H7 (cell line): ENCODE measurements at regions not wholly inside any gene's neighbourhood (a gene's known extent, or its start where the extent isn't known, plus 50 kb on each side); places are given as distances from the start of the nearest gene placed in this dataset.
"Not testable (repeated sequence)": the region's sequence is repeated elsewhere in the genome, so short reads cannot be mapped to it uniquely, and the experiment has no call there.

Experiments used
- DNase-seq: peaks from one replicate; pipeline ENCODE4 v3.0.0; 2012
- H3K27me3 ChIP-seq: 2 replicates; pipeline ENCODE4 v1.6.0; 2011; ENCODE audit warnings: mild to moderate bottlenecking, low read length; ENCODE audit not compliant: control insufficient read depth, insufficient read depth
- H3K36me3 ChIP-seq: replicated peaks from 2 replicates; pipeline ENCODE4 v1.5.1; 2011; ENCODE audit warnings: low read length; ENCODE audit not compliant: control insufficient read depth, insufficient read depth
- H3K4me3 ChIP-seq: 2 replicates; pipeline ENCODE4 v1.5.1; 2011; ENCODE audit warnings: low read depth, mild to moderate bottlenecking, control low read depth, low read length, moderate library complexity; ENCODE audit not compliant: insufficient read depth

GRCh38 chr16:5305023-5305422 lies 207.4 kb upstream of the EEF2KMT start:
- H3K4me3 ChIP-seq: no peak overlapping the region
- no peaks in the 10 kb centered on the region for H3K27me3 ChIP-seq
- no peaks in the 10 kb centered on the region for H3K36me3 ChIP-seq
- DNase-seq: no peak

- no peak overlapping the region for H3K4me3 ChIP-seq
- H3K27me3 ChIP-seq: no peaks in the 10 kb centered on the region
- no peaks in the 10 kb centered on the region for H3K36me3 ChIP-seq
- DNase-seq: no peak
These were observed 204.9 kb upstream of the EEF2KMT start for GRCh38 chr16:5302372-5303114.

- Histone ChIP-seq H3K36me3 (no peaks in the 10 kb centered on the region), H3K4me3 (no peak overlapping the region), H3K27me3 (no peaks in the 10 kb centered on the region)
- no peak for DNase-seq
These were observed 200.6 kb upstream of the EEF2KMT start for GRCh38 chr16:5298202-5298601.

GRCh38 chr16:5296176-5296575 lies 198.6 kb upstream of the EEF2KMT start:
- H3K36me3 ChIP-seq: no peaks in the 10 kb centered on the region
- H3K27me3 ChIP-seq: no peaks in the 10 kb centered on the region
- no peak overlapping the region for H3K4me3 ChIP-seq
- peak; percentile 33 for DNase-seq

GRCh38 chr16:5295304-5295703 lies 197.7 kb upstream of the EEF2KMT start:
- H3K27me3 ChIP-seq, DNase-seq, H3K4me3 ChIP-seq, H3K36me3 ChIP-seq: not testable (repeated sequence)

GRCh38 chr16:5282152-5282551 lies 184.6 kb upstream of the EEF2KMT start:
- not testable (repeated sequence) for H3K36me3 ChIP-seq, H3K4me3 ChIP-seq, DNase-seq, H3K27me3 ChIP-seq

GRCh38 chr16:5257462-5257861 lies 159.9 kb upstream of the EEF2KMT start:
- DNase-seq: no peak
- Histone ChIP-seq H3K4me3 (no peak overlapping the region), H3K27me3 (no peaks in the 10 kb centered on the region), H3K36me3 (no peaks in the 10 kb centered on the region)

GRCh38 chr16:5252791-5253190 lies 155.2 kb upstream of the EEF2KMT start:
- Histone ChIP-seq H3K4me3 (no peak overlapping the region), H3K36me3 (no peaks in the 10 kb centered on the region), H3K27me3 (no peaks in the 10 kb centered on the region)
- DNase-seq: peak; percentile 65

GRCh38 chr16:5247403-5247802 lies 149.8 kb upstream of the EEF2KMT start:
- H3K27me3 ChIP-seq, H3K36me3 ChIP-seq, H3K4me3 ChIP-seq, DNase-seq: not testable (repeated sequence)

GRCh38 chr16:5240278-5240626 lies 142.7 kb upstream of the EEF2KMT start:
- DNase-seq: not testable (repeated sequence)
- peak overlapping the region; percentile 36 for H3K4me3 ChIP-seq

GRCh38 chr16:5239472-5240277 lies 142.1 kb upstream of the EEF2KMT start:
- DNase-seq: peak; percentile 93
- Histone ChIP-seq H3K4me3 (peak overlapping the region; percentile 36), H3K27me3 (peaks cover 14% of the 10 kb centered on the region)
- not testable (repeated sequence) for H3K36me3 ChIP-seq

More at GRCh38 chr16:5240278-5240626, 142.7 kb upstream of the EEF2KMT start:
- H3K36me3 ChIP-seq: not testable (repeated sequence)
- peaks cover 14% of the 10 kb centered on the region for H3K27me3 ChIP-seq

GRCh38 chr16:5235119-5235518 lies 137.5 kb upstream of the EEF2KMT start:
- no peak for DNase-seq
- H3K36me3 ChIP-seq: no peaks in the 10 kb centered on the region
- H3K4me3 ChIP-seq: no peak overlapping the region
- peaks cover 6% of the 10 kb centered on the region for H3K27me3 ChIP-seq

- Histone ChIP-seq H3K4me3 (no peak overlapping the region), H3K27me3 (peaks cover 5% of the 10 kb centered on the region), H3K36me3 (no peaks in the 10 kb centered on the region)
- DNase-seq: peak; percentile 55
These were observed 136.9 kb upstream of the EEF2KMT start for GRCh38 chr16:5234295-5235050.

- no peaks in the 10 kb centered on the region for H3K36me3 ChIP-seq
- no peak for DNase-seq
- H3K27me3 ChIP-seq: no peaks in the 10 kb centered on the region
- H3K4me3 ChIP-seq: no peak overlapping the region
These were observed 133.7 kb upstream of the EEF2KMT start for GRCh38 chr16:5231246-5231759.
